ENCODE measurements at regions not wholly inside any gene's neighbourhood (a gene's known extent, or its start where the extent isn't known, plus 50 kb on each side); places are given as distances from the start of the nearest gene placed in this dataset.

DNA sequence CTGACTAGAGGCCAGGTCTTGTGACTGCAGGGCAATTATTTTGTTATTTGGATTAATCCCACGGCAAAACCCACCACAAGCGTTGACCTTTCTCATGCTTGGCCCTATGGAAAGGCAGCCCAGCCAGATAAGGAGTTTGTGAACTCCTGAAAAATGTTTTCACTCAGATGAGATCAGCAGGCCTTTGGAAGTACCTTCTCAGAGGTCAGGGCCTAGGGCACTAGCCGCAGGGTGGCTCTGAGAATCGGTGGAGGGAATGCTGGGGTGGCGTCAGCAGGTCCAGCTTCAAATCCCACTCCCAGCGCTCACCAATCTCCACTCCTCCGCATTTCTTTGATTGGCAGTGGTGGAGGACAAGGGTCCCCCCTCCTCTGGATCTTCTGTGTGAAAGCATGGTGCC, 194.4 kb downstream of the GADD45G start (continued):
- TF ChIP-seq, protein P1, sequence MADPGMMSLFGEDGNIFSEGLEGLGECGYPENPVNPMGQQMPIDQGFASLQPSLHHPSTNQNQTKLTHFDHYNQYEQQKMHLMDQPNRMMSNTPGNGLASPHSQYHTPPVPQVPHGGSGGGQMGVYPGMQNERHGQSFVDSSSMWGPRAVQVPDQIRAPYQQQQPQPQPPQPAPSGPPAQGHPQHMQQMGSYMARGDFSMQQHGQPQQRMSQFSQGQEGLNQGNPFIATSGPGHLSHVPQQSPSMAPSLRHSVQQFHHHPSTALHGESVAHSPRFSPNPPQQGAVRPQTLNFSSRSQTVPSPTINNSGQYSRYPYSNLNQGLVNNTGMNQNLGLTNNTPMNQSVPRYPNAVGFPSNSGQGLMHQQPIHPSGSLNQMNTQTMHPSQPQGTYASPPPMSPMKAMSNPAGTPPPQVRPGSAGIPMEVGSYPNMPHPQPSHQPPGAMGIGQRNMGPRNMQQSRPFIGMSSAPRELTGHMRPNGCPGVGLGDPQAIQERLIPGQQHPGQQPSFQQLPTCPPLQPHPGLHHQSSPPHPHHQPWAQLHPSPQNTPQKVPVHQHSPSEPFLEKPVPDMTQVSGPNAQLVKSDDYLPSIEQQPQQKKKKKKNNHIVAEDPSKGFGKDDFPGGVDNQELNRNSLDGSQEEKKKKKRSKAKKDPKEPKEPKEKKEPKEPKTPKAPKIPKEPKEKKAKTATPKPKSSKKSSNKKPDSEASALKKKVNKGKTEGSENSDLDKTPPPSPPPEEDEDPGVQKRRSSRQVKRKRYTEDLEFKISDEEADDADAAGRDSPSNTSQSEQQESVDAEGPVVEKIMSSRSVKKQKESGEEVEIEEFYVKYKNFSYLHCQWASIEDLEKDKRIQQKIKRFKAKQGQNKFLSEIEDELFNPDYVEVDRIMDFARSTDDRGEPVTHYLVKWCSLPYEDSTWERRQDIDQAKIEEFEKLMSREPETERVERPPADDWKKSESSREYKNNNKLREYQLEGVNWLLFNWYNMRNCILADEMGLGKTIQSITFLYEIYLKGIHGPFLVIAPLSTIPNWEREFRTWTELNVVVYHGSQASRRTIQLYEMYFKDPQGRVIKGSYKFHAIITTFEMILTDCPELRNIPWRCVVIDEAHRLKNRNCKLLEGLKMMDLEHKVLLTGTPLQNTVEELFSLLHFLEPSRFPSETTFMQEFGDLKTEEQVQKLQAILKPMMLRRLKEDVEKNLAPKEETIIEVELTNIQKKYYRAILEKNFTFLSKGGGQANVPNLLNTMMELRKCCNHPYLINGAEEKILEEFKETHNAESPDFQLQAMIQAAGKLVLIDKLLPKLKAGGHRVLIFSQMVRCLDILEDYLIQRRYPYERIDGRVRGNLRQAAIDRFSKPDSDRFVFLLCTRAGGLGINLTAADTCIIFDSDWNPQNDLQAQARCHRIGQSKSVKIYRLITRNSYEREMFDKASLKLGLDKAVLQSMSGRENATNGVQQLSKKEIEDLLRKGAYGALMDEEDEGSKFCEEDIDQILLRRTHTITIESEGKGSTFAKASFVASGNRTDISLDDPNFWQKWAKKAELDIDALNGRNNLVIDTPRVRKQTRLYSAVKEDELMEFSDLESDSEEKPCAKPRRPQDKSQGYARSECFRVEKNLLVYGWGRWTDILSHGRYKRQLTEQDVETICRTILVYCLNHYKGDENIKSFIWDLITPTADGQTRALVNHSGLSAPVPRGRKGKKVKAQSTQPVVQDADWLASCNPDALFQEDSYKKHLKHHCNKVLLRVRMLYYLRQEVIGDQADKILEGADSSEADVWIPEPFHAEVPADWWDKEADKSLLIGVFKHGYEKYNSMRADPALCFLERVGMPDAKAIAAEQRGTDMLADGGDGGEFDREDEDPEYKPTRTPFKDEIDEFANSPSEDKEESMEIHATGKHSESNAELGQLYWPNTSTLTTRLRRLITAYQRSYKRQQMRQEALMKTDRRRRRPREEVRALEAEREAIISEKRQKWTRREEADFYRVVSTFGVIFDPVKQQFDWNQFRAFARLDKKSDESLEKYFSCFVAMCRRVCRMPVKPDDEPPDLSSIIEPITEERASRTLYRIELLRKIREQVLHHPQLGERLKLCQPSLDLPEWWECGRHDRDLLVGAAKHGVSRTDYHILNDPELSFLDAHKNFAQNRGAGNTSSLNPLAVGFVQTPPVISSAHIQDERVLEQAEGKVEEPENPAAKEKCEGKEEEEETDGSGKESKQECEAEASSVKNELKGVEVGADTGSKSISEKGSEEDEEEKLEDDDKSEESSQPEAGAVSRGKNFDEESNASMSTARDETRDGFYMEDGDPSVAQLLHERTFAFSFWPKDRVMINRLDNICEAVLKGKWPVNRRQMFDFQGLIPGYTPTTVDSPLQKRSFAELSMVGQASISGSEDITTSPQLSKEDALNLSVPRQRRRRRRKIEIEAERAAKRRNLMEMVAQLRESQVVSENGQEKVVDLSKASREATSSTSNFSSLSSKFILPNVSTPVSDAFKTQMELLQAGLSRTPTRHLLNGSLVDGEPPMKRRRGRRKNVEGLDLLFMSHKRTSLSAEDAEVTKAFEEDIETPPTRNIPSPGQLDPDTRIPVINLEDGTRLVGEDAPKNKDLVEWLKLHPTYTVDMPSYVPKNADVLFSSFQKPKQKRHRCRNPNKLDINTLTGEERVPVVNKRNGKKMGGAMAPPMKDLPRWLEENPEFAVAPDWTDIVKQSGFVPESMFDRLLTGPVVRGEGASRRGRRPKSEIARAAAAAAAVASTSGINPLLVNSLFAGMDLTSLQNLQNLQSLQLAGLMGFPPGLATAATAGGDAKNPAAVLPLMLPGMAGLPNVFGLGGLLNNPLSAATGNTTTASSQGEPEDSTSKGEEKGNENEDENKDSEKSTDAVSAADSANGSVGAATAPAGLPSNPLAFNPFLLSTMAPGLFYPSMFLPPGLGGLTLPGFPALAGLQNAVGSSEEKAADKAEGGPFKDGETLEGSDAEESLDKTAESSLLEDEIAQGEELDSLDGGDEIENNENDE (IDR thresholded peaks at IDR 0.05; ENCODE audit: insufficient replicate concordance, low read length): no peak
- TF ChIP-seq GTF2F1 (IDR thresholded peaks at IDR 0.05; ENCODE audit: borderline replicate concordance, low read depth, low read length): no peak
- no peak for TF ChIP-seq RNF2 (IDR thresholded peaks at IDR 0.05; ENCODE audit: borderline replicate concordance, low read depth, low read length, missing control alignments, poor library complexity, severe bottlenecking)
- no peak for TF ChIP-seq HDAC2 (IDR thresholded peaks at IDR 0.05; ENCODE audit: borderline replicate concordance in 1 of 2, low read depth in 2 of 2, low read length in 2 of 2)
- no peak for TF ChIP-seq POLR2AphosphoS5 (IDR thresholded peaks at IDR 0.05; ENCODE audit: low read depth, low read length)
- TF ChIP-seq, protein P2, sequence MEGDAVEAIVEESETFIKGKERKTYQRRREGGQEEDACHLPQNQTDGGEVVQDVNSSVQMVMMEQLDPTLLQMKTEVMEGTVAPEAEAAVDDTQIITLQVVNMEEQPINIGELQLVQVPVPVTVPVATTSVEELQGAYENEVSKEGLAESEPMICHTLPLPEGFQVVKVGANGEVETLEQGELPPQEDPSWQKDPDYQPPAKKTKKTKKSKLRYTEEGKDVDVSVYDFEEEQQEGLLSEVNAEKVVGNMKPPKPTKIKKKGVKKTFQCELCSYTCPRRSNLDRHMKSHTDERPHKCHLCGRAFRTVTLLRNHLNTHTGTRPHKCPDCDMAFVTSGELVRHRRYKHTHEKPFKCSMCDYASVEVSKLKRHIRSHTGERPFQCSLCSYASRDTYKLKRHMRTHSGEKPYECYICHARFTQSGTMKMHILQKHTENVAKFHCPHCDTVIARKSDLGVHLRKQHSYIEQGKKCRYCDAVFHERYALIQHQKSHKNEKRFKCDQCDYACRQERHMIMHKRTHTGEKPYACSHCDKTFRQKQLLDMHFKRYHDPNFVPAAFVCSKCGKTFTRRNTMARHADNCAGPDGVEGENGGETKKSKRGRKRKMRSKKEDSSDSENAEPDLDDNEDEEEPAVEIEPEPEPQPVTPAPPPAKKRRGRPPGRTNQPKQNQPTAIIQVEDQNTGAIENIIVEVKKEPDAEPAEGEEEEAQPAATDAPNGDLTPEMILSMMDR (IDR thresholded peaks at IDR 0.05; ENCODE audit: control extremely low read depth in 1 of 3, insufficient read depth in 1 of 3, low read depth in 1 of 3, low read length in 3 of 3): no peak

All from H1 (cell line).